Colonic mucosa (tissue), 4 donors: ENCODE measurements at regions not wholly inside any gene's neighbourhood (a gene's known extent, or its start where the extent isn't known, plus 50 kb on each side); places are given as distances from the start of the nearest gene placed in this dataset.

ENCODE experiments used
- DNase-seq: peaks from one replicate; pipeline ENCODE4 v3.0.0-alpha.2; 2020
- H3K27ac ChIP-seq: fragments of 200-600 bp; one replicate; pipeline ENCODE4 v1.8.0; 2021
- H3K27me3 ChIP-seq: fragments of 200-600 bp; one replicate; pipeline ENCODE4 v1.8.0; 2021
- H3K36me3 ChIP-seq: fragments of 200-600 bp; one replicate; pipeline ENCODE4 v1.8.0; 2021
- H3K4me1 ChIP-seq: fragments of 200-600 bp; one replicate; pipeline ENCODE4 v1.8.0; 2021; ENCODE audit warnings: mild to moderate bottlenecking
- H3K4me3 ChIP-seq: fragments of 200-600 bp; one replicate; pipeline ENCODE4 v1.8.0; 2021
- H3K9ac ChIP-seq, 2 donors: one replicate each; pipeline ENCODE4 v1.7.0; 2013; ENCODE audit warnings: control low read depth in 2 of 2, low read depth in 2 of 2, low read length in 2 of 2
- H3K9me3 ChIP-seq: fragments of 200-600 bp; one replicate; pipeline ENCODE4 v1.8.0; 2021
- CTCF ChIP-seq: fragments of 200-600 bp; IDR thresholded peaks from one replicate; pipeline ENCODE4 v1.8.0; 2022; ENCODE audit warnings: antibody characterized with exemption, mild to moderate bottlenecking
- intact Hi-C: fragments of 100-400 bp; cut with DNase I; formaldehyde crosslinking; loops from one replicate; pipeline ENCODE4 v1.14.1; 2022
- donor health status: healthy.
- donor health status: DM: no; HTN: no; CAD: no.
- donor health status: DM: no; HTN: no; CAD: no.

GRCh38 chr4:44996276-44996845 is 270.0 kb upstream of the GNPDA2 start:
- TF ChIP-seq CTCF: no peak
- no peak overlapping the region for H3K4me3 ChIP-seq

GRCh38 chr4:44988011-44988410 is 261.7 kb upstream of the GNPDA2 start:
- intact Hi-C loops: no loop called here
- Histone ChIP-seq H3K9ac (no peak overlapping the region), H3K4me1 (no peaks in the 10 kb centered on the region), H3K27me3 (no peaks in the 10 kb centered on the region), H3K9me3 (no peaks in the 10 kb centered on the region), H3K36me3 (no peaks in the 10 kb centered on the region), H3K27ac (no peak overlapping the region), H3K4me3 (no peak overlapping the region)
- TF ChIP-seq CTCF: no peak
- no peak for DNase-seq

More at GRCh38 chr4:44996276-44996845, 270.0 kb upstream of the GNPDA2 start:
- intact Hi-C loops: no loop called here
- H3K9me3 ChIP-seq: no peaks in the 10 kb centered on the region
- no peak overlapping the region for H3K9ac ChIP-seq
- H3K27ac ChIP-seq: no peak overlapping the region
- DNase-seq: no peak
- H3K4me1 ChIP-seq: no peaks in the 10 kb centered on the region
- no peaks in the 10 kb centered on the region for H3K27me3 ChIP-seq
- no peaks in the 10 kb centered on the region for H3K36me3 ChIP-seq

- no peaks in the 10 kb centered on the region for H3K9me3 ChIP-seq
- H3K9ac ChIP-seq: no peak overlapping the region
- no peaks in the 10 kb centered on the region for H3K4me1 ChIP-seq
- H3K27ac ChIP-seq: no peak overlapping the region
- H3K27me3 ChIP-seq: no peaks in the 10 kb centered on the region
- no peak overlapping the region for H3K4me3 ChIP-seq
- TF ChIP-seq CTCF: no peak
- intact Hi-C loops: no loop called here
- no peak for DNase-seq
- H3K36me3 ChIP-seq: no peaks in the 10 kb centered on the region
Measured at GRCh38 chr4:44985938-44986337, 259.6 kb upstream of the GNPDA2 start.

GRCh38 chr4:44985152-44985551 is 258.8 kb upstream of the GNPDA2 start:
- Histone ChIP-seq H3K9ac (no peak overlapping the region), H3K27ac (no peak overlapping the region), H3K27me3 (no peaks in the 10 kb centered on the region), H3K4me3 (no peak overlapping the region), H3K36me3 (no peaks in the 10 kb centered on the region), H3K9me3 (no peaks in the 10 kb centered on the region), H3K4me1 (no peaks in the 10 kb centered on the region)
- intact Hi-C loops: no loop called here
- TF ChIP-seq CTCF: no peak
- no peak for DNase-seq

- intact Hi-C loops: no loop called here
- H3K27ac ChIP-seq: no peak overlapping the region
- no peak overlapping the region for H3K4me3 ChIP-seq
- no peak for DNase-seq
- no peaks in the 10 kb centered on the region for H3K9me3 ChIP-seq
- no peak overlapping the region for H3K9ac ChIP-seq
- no peaks in the 10 kb centered on the region for H3K27me3 ChIP-seq
- no peak for TF ChIP-seq CTCF
- no peaks in the 10 kb centered on the region for H3K4me1 ChIP-seq
- no peaks in the 10 kb centered on the region for H3K36me3 ChIP-seq
Measured at GRCh38 chr4:44984083-44984482, 257.7 kb upstream of the GNPDA2 start.
